Neural cell (in vitro differentiated cells): ENCODE measurements at regions not wholly inside any gene's neighbourhood (a gene's known extent, or its start where the extent isn't known, plus 50 kb on each side); places are given as distances from the start of the nearest gene placed in this dataset.

Experiments used
- H2AFZ ChIP-seq: fragments of 200-600, 300-800 bp; sonication (generic), shearing (Covaris generic); 2 replicates; pipeline ENCODE4 v1.6.0; 2014; ENCODE audit warnings: low read depth, mild to moderate bottlenecking, antibody characterized with exemption, low read length, moderate library complexity
- H3F3A ChIP-seq: fragments of 200-600 bp; shearing (Covaris generic); 2 replicates; pipeline ENCODE4 v1.6.1; 2016; ENCODE audit warnings: mild to moderate bottlenecking, moderate library complexity, mixed read lengths, antibody characterized with exemption, low read length; ENCODE audit not compliant: insufficient read depth, poor library complexity, severe bottlenecking
- H3K27ac ChIP-seq: fragments of 200-600, 300-800 bp; sonication (generic), shearing (Covaris generic); 2 replicates; pipeline ENCODE4 v1.5.1; 2014; ENCODE audit warnings: mild to moderate bottlenecking, low read length, moderate library complexity
- H3K27me3 ChIP-seq: fragments of 300-800, 200-600 bp; sonication (generic), shearing (Covaris generic); 2 replicates; pipeline ENCODE4 v1.6.0; 2014; ENCODE audit warnings: mild to moderate bottlenecking, low read depth, low read length, moderate library complexity; ENCODE audit not compliant: insufficient read depth
- H3K36me3 ChIP-seq: fragments of 300-800, 200-600 bp; sonication (generic), shearing (Covaris generic); 2 replicates; pipeline ENCODE4 v1.5.1; 2014; ENCODE audit warnings: mild to moderate bottlenecking, antibody characterized with exemption, low read length, moderate library complexity; ENCODE audit not compliant: insufficient read depth
- H3K4me2 ChIP-seq: fragments of 300-800, 200-600 bp; sonication (generic), shearing (Covaris generic); 2 replicates; pipeline ENCODE4 v1.6.0; 2014; ENCODE audit warnings: mild to moderate bottlenecking, low read length
- H3K4me3 ChIP-seq: fragments of 300-800, 200-600 bp; sonication (generic), shearing (Covaris generic); 2 replicates; pipeline ENCODE4 v1.5.1; 2014; ENCODE audit warnings: mild to moderate bottlenecking, low read length, moderate library complexity
- H3K79me2 ChIP-seq: fragments of 200-600 bp; shearing (Covaris generic); replicated peaks from 2 replicates; pipeline ENCODE4 v1.6.0; 2014; ENCODE audit warnings: mild to moderate bottlenecking, low read length, moderate library complexity; ENCODE audit not compliant: insufficient read depth
- H3K9ac ChIP-seq: fragments of 300-800, 200-600 bp; sonication (generic), shearing (Covaris generic); 2 replicates; pipeline ENCODE4 v1.6.1; 2016; ENCODE audit warnings: mild to moderate bottlenecking, low read length, mixed read lengths
- H3K9me2 ChIP-seq: fragments of 200-600 bp; shearing (Covaris generic); 2 replicates; pipeline ENCODE4 v1.6.1; 2016; ENCODE audit warnings: mild to moderate bottlenecking, low read length, mixed read lengths; ENCODE audit not compliant: insufficient read depth
- H3K9me3 ChIP-seq: fragments of 200-600, 300-800 bp; sonication (generic), shearing (Covaris generic); 2 replicates; pipeline ENCODE4 v1.6.1; 2016; ENCODE audit warnings: mild to moderate bottlenecking, mixed run types, low read length, moderate library complexity, mixed read lengths
- H4K20me1 ChIP-seq: fragments of 200-600 bp; shearing (Covaris generic); 2 replicates; pipeline ENCODE4 v1.6.1; 2016; ENCODE audit warnings: mild to moderate bottlenecking, mixed run types; ENCODE audit not compliant: insufficient read depth
- CTCF ChIP-seq: fragments of 450-650 bp; IDR thresholded peaks from 2 replicates; pipeline ENCODE4 v1.5.1; 2014; ENCODE audit warnings: antibody characterized with exemption, mild to moderate bottlenecking, moderate library complexity; ENCODE audit not compliant: poor library complexity, severe bottlenecking
- EP300 ChIP-seq: fragments of 450-650 bp; conservative IDR thresholded peaks from 2 replicates; pipeline ENCODE4 v1.6.1; 2014; ENCODE audit warnings: antibody characterized with exemption, mild to moderate bottlenecking, moderate library complexity; ENCODE audit not compliant: poor library complexity, severe bottlenecking
- EZH2 ChIP-seq: fragments of 200-600, 300-800 bp; shearing (Covaris generic), sonication (generic); IDR thresholded peaks from 2 replicates; pipeline ENCODE4 v1.6.1; 2014; ENCODE audit warnings: antibody characterized with exemption, low read length, borderline replicate concordance, mild to moderate bottlenecking; ENCODE audit not compliant: insufficient read depth, poor library complexity, severe bottlenecking
- MXI1 ChIP-seq: fragments of 450-650 bp; conservative IDR thresholded peaks from 2 replicates; pipeline ENCODE4 v1.6.1; 2014; ENCODE audit warnings: antibody characterized with exemption, mild to moderate bottlenecking; ENCODE audit not compliant: poor library complexity, severe bottlenecking
- POLR2AphosphoS5 ChIP-seq: IDR thresholded peaks from 2 replicates; pipeline ENCODE4 v1.6.1; 2012
- RAD21 ChIP-seq: fragments of 450-650 bp; conservative IDR thresholded peaks from 2 replicates; pipeline ENCODE4 v1.6.1; 2014; ENCODE audit warnings: antibody characterized with exemption, mild to moderate bottlenecking, moderate library complexity
- REST ChIP-seq: IDR thresholded peaks from 2 replicates; pipeline ENCODE4 v1.6.1; 2012; ENCODE audit warnings: borderline replicate concordance
- SMC3 ChIP-seq: fragments of 450-650 bp; conservative IDR thresholded peaks from 2 replicates; pipeline ENCODE4 v1.6.1; 2014; ENCODE audit warnings: antibody characterized with exemption, mild to moderate bottlenecking, moderate library complexity; ENCODE audit not compliant: poor library complexity
- TAF1 ChIP-seq: IDR thresholded peaks from 2 replicates; pipeline ENCODE4 v1.6.1; 2012; ENCODE audit warnings: low read depth

GRCh38 chr9:2321523-2322148 lies 300.0 kb upstream of the VLDLR start:
- no peak overlapping the region for H3K4me3 ChIP-seq
- H3K27ac ChIP-seq, result no peak overlapping the region
- H3K79me2 ChIP-seq, result no peaks in the 10 kb centered on the region
- no peaks in the 10 kb centered on the region for H3F3A ChIP-seq
- H3K9me3 ChIP-seq, result no peaks in the 10 kb centered on the region
- H2AFZ ChIP-seq, result no peak overlapping the region
- H3K4me2 ChIP-seq, result no peak overlapping the region
- H3K36me3 ChIP-seq, result no peaks in the 10 kb centered on the region
- H4K20me1 ChIP-seq, result no peaks in the 10 kb centered on the region
- H3K9me2 ChIP-seq, result no peaks in the 10 kb centered on the region
- no peaks in the 10 kb centered on the region for H3K27me3 ChIP-seq
- no peak overlapping the region for H3K9ac ChIP-seq
- no peak for TF ChIP-seq MXI1
- TF ChIP-seq SMC3, result no peak
- TF ChIP-seq RAD21, result no peak
- TF ChIP-seq TAF1, result no peak
- no peak for TF ChIP-seq CTCF
- no peak for TF ChIP-seq REST
- no peak for TF ChIP-seq EZH2
- no peak for TF ChIP-seq POLR2AphosphoS5
- no peak for TF ChIP-seq EP300

GRCh38 chr9:2324742-2325141 lies 296.8 kb upstream of the VLDLR start:
- Histone ChIP-seq H3K27me3 (no peaks in the 10 kb centered on the region), H3F3A (no peaks in the 10 kb centered on the region), H3K27ac (no peak overlapping the region), H3K4me3 (no peak overlapping the region), H4K20me1 (no peaks in the 10 kb centered on the region), H3K79me2 (no peaks in the 10 kb centered on the region), H3K4me2 (no peak overlapping the region), H3K9ac (no peak overlapping the region), H2AFZ (no peak overlapping the region), H3K9me2 (no peaks in the 10 kb centered on the region), H3K9me3 (no peaks in the 10 kb centered on the region), H3K36me3 (no peaks in the 10 kb centered on the region)
- TF ChIP-seq EZH2 (no peak), EP300 (no peak), MXI1 (no peak), REST (no peak), CTCF (no peak), RAD21 (no peak), TAF1 (no peak), SMC3 (no peak), POLR2AphosphoS5 (no peak)
